SJCRH30 (cell line): ENCODE measurements at regions not wholly inside any gene's neighbourhood (a gene's known extent, or its start where the extent isn't known, plus 50 kb on each side); places are given as distances from the start of the nearest gene placed in this dataset.

Experiments used
- DNase-seq, 2 experiments: peaks; one replicate each; pipeline ENCODE4 v3.0.0-alpha.2; 2015 to 2020
- H3K27ac ChIP-seq: fragments of 250-450 bp; sonication (Bioruptor Pico); 2 replicates; pipeline ENCODE4 v1.5.1; 2020; ENCODE audit warnings: mild to moderate bottlenecking, moderate library complexity
- H3K27me3 ChIP-seq: fragments of 250-450 bp; sonication (Bioruptor Pico); 2 replicates; pipeline ENCODE4 v1.5.1; 2020; ENCODE audit warnings: mild to moderate bottlenecking, moderate library complexity
- H3K36me3 ChIP-seq: fragments of 250-450 bp; sonication (Bioruptor Pico); 2 replicates; pipeline ENCODE4 v1.5.1; 2020; ENCODE audit warnings: mild to moderate bottlenecking, moderate library complexity
- H3K4me1 ChIP-seq: fragments of 250-450 bp; sonication (Bioruptor Pico); 2 replicates; pipeline ENCODE4 v1.5.1; 2020; ENCODE audit warnings: mild to moderate bottlenecking, moderate library complexity
- H3K4me3 ChIP-seq: fragments of 250-450 bp; sonication (Bioruptor Pico); 2 replicates; pipeline ENCODE4 v1.5.1; 2020; ENCODE audit warnings: mild to moderate bottlenecking, moderate library complexity
- H3K9me3 ChIP-seq: fragments of 250-450 bp; sonication (Bioruptor Pico); replicated peaks from 2 replicates; pipeline ENCODE4 v1.5.1; 2020; ENCODE audit warnings: mild to moderate bottlenecking, moderate library complexity

DNA sequence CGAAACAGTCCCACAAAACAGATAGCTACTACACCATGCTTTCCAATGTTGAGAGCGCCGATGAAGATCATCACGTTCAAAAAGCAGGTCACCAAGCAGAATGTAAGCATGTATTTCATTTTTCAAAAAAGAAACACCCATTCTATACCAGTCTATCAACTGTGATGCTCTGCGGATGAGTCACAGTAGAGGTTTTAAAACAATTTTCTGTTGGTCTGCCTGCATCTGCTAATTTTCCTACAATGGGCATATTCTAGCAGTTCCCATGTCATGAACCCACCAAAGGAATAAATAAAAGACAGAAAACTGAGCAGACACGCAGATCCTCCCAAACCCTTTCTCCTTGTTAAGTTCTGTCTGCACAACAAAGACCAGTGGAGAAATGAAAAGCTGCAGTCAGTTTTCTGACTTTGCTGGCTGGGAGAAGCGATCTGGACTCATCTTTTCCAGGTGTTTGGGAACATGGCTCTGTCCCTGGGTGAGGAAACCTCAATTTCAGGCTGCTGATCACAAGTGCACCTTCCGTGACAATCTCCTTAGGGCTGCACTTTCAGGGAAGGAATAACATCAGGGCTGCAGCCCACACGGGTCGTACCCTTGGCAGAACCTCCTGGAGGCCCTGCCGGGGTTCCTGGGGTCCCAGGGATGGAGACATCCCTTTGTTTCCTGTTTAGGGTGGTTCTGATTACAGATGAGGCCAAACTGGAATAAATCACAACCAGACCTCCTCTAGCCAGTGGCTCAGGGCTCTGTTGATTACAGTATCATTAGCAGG is 200.1 kb downstream of the BMP7 start:
- Histone ChIP-seq H3K36me3 (no peaks in the 10 kb centered on the region), H3K4me3 (no peak overlapping the region), H3K27me3 (peaks cover 48% of the 10 kb centered on the region), H3K4me1 (peaks cover 14% of the 10 kb centered on the region), H3K9me3 (no peaks in the 10 kb centered on the region), H3K27ac (no peak overlapping the region)
- no peak for DNase-seq

DNA sequence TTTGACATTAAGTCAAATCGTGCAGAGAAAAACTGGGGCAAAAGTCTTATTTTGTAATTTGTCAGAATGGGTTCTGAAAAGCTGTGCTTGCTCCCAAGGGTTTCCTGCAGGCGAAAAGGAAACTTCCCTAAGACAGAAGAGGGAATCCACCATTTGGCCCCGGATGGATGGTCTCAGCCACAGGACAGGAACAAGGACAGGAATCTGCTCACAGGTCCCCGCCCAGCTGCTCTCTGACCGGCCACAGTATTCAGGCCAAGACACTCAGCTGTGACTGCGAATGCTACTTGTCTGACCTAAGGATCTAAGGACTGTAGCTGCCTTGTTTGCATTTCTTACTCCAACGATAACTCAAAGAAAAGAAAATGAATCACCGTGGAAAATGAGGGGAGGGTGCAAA is 197.0 kb downstream of the BMP7 start:
- peaks cover 48% of the 10 kb centered on the region for H3K27me3 ChIP-seq
- no peaks in the 10 kb centered on the region for H3K9me3 ChIP-seq
- H3K4me1 ChIP-seq = peaks cover 14% of the 10 kb centered on the region
- no peak overlapping the region for H3K27ac ChIP-seq
- H3K36me3 ChIP-seq = no peaks in the 10 kb centered on the region
- no peak for DNase-seq
- no peak overlapping the region for H3K4me3 ChIP-seq

DNA sequence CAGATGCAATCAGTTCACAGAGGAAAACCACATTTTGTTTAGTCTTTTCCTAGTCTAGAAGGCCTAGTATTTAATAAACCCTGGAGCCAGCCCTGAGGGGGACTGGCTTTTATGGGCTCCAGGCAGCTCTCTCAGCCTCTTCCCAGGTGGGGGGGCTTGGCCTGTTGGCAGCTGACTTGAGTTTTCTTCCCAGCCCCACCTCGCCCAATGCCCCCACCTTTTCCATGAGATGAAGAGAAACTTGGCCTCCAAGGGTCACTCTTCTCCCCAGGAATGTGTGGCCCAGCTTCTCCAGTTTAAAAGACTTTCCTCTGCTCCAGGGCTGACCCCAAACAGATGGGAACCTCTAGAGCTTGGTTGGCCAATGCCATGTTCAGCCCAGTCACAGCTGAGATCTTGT is 196.1 kb downstream of the BMP7 start:
- no peak for DNase-seq
- H3K9me3 ChIP-seq = no peaks in the 10 kb centered on the region
- peaks cover 43% of the 10 kb centered on the region for H3K27me3 ChIP-seq
- no peak overlapping the region for H3K4me3 ChIP-seq
- peaks cover 12% of the 10 kb centered on the region for H3K4me1 ChIP-seq
- H3K27ac ChIP-seq = no peak overlapping the region
- no peaks in the 10 kb centered on the region for H3K36me3 ChIP-seq

- no peak overlapping the region for H3K4me3 ChIP-seq
- no peak overlapping the region for H3K27ac ChIP-seq
- peaks cover 2% of the 10 kb centered on the region for H3K4me1 ChIP-seq
- H3K27me3 ChIP-seq = peaks cover 41% of the 10 kb centered on the region
- no peak for DNase-seq
- no peaks in the 10 kb centered on the region for H3K9me3 ChIP-seq
- H3K36me3 ChIP-seq = no peaks in the 10 kb centered on the region
Observed at GRCh38 chr20:57071283-57071731, 195.1 kb downstream of the BMP7 start.

DNA sequence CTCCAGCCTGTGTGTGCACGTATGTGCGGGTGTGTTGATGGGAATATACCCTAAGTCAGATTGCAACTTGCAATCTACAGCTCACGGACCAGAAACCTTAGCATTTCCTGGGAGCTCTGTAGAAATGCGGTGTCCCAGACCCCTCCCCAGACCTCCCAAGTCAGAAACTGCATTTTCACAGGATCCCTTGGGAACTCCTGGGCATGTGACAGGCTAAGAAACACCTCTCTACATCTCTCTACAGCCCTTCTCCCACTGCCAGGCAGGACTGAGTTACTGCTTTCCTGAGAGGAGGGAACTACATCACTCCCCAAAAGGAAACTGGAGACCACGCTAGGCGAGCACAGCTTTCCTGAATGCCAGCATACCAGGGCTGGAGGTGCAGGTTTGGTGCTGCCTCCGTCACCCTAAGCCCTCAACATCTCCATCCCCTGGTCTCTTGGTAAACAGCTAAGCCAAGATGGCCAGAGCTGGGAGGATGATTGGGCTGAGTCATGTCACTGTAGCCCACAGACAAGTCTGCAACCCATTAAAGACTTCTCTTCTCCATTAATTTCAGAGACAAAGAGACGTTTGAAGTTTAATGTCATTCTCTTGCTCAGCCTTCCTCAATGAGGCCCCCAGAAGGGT is 194.4 kb downstream of the BMP7 start:
- H3K4me1 ChIP-seq = no peaks in the 10 kb centered on the region
- H3K36me3 ChIP-seq = no peaks in the 10 kb centered on the region
- no peaks in the 10 kb centered on the region for H3K9me3 ChIP-seq
- no peak overlapping the region for H3K27ac ChIP-seq
- DNase-seq = no peak
- no peak overlapping the region for H3K4me3 ChIP-seq
- H3K27me3 ChIP-seq = peaks cover 33% of the 10 kb centered on the region

DNA sequence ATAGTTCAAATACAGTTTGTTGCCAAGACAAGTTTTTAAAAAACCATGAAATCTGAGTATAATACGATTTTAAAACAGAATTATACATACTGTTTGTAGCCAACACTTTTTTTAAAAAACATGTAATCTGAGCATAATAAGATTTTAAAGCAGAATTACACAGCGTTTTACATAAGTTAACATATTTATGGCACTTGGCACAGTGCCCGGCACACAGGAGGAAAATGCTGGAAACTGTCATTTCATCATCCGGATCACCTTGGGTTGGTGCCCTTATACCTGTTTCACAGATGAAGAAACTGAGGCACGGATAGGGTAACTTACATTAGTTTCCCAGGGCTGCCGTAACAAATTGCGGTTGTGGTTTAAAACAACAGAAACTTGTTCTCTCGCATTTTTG is 193.0 kb downstream of the BMP7 start:
- Histone ChIP-seq H3K36me3 (no peaks in the 10 kb centered on the region), H3K4me3 (no peak overlapping the region), H3K27ac (no peak overlapping the region), H3K27me3 (peaks cover 28% of the 10 kb centered on the region), H3K9me3 (no peaks in the 10 kb centered on the region; the same call in 1 of the 2 replicates), H3K4me1 (no peaks in the 10 kb centered on the region)
- no peak for DNase-seq

- Histone ChIP-seq H3K27me3 (peaks cover 28% of the 10 kb centered on the region), H3K9me3 (no peaks in the 10 kb centered on the region; the same call in 1 of the 2 replicates), H3K36me3 (no peaks in the 10 kb centered on the region), H3K4me1 (no peaks in the 10 kb centered on the region), H3K4me3 (no peak overlapping the region), H3K27ac (no peak overlapping the region)
- no peak for DNase-seq
Observed at GRCh38 chr20:57074386-57074785, 192.1 kb downstream of the BMP7 start.

DNA sequence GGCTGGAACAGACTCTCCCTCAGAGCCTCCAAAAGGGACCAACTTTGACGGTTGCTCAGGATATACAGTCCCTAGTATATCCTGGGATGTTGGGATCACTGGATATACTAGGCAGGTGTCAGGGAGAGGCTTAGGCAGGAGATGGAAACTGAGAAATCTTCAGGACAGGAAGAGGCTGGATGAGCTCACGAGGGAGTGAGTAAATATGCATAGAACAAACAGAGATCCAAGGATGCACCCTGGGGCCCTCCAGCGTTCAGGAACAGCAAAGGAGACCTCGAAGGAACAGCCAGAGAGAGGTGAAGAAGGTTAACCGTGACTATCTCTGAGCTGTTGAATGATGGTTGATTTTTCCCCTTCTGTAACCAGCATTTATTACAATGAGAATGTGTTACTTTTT is 191.3 kb downstream of the BMP7 start:
- no peak overlapping the region for H3K27ac ChIP-seq
- no peaks in the 10 kb centered on the region for H3K4me1 ChIP-seq
- no peak overlapping the region for H3K4me3 ChIP-seq
- H3K27me3 ChIP-seq = peaks cover 24% of the 10 kb centered on the region
- H3K9me3 ChIP-seq = no peaks in the 10 kb centered on the region; the same call in 1 of the 2 replicates
- H3K36me3 ChIP-seq = no peaks in the 10 kb centered on the region
- DNase-seq = no peak

GRCh38 chr20:57075603-57076002 is 190.8 kb downstream of the BMP7 start:
- no peaks in the 10 kb centered on the region for H3K4me1 ChIP-seq
- DNase-seq = no peak

GRCh38 chr20:57076152-57076652 is 190.2 kb downstream of the BMP7 start:
- no peaks in the 10 kb centered on the region for H3K36me3 ChIP-seq
- no peak overlapping the region for H3K4me3 ChIP-seq
- H3K9me3 ChIP-seq = no peaks in the 10 kb centered on the region; the same call in 1 of the 2 replicates
- no peaks in the 10 kb centered on the region for H3K4me1 ChIP-seq
- H3K27me3 ChIP-seq = peaks cover 15% of the 10 kb centered on the region
- H3K27ac ChIP-seq = no peak overlapping the region
- no peak for DNase-seq

More at GRCh38 chr20:57075603-57076002, 190.8 kb downstream of the BMP7 start:
- Histone ChIP-seq H3K4me3 (no peak overlapping the region), H3K36me3 (no peaks in the 10 kb centered on the region), H3K27ac (no peak overlapping the region), H3K27me3 (peaks cover 21% of the 10 kb centered on the region), H3K9me3 (no peaks in the 10 kb centered on the region; the same call in 1 of the 2 replicates)

DNA sequence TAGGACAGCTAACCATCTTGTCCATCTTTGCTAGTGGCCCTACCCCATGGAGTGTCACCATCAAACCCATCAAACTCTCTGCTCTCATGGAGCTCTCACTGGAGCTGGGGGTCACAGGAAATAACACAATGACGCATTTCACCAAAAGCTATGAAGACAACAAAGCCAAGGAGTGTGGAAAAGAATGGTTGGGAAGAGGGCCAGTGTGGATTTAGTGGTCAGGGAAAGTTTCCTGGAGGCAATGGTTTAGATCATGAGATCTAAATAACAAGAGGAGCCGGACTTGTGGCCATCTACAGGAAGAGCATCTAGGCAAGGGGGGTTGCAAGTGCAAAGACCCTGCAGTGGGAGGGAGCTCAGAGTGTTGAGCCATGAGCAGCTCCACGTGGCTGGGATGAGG is 189.5 kb downstream of the BMP7 start:
- Histone ChIP-seq H3K36me3 (no peaks in the 10 kb centered on the region), H3K27me3 (peaks cover 8% of the 10 kb centered on the region), H3K27ac (no peak overlapping the region), H3K9me3 (no peaks in the 10 kb centered on the region; the same call in 1 of the 2 replicates), H3K4me3 (no peak overlapping the region), H3K4me1 (no peaks in the 10 kb centered on the region)
- DNase-seq = no peak

GRCh38 chr20:57078116-57078515 is 188.3 kb downstream of the BMP7 start:
- H3K9me3 ChIP-seq = no peaks in the 10 kb centered on the region; the same call in 1 of the 2 replicates
- no peak overlapping the region for H3K27ac ChIP-seq
- no peak for DNase-seq

DNA sequence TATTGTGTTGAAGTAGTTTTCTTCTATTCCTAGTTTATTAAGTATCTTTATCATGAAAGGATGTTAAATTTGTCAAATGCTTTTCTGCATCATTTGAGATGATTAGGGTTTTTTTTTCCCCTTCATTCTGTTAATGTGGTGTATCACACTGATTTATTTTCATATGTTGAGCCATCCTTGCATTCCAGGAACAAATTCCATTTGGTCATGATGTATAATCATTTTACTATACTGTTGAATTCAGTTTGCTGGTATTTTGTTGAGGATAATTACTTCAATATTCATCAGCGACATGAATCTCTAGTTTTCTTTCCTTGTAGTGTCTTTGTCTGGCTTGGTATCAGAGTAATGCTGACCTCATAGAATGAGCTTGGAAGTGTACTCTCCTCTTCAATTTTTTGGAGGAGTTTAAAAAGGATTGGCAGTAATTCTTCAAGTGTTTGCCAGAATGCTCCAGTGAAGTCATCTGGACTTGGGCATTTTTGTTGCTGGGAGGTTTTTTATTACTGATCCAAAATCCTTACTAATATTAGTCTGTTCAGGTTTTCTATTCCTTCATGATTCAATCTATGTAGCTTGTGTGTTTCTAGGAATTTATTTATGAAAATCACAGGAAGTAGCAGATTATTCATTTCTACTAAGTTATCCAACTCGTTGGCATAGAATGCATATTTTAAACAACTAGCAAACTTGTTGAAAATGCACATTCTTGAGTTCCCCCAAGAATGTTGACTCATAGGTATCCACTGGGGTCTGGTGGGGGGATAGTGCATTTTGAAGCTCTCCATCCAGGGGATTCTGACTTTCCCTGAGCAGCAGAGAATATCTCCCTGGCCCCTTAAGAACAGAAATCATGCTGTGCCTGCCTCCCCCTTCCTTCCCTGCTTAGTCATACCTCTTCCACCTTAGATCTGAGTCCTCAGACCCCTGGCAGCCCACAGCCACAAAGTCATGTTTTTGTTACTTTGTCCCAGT is 187.1 kb downstream of the BMP7 start:
- no peak overlapping the region for H3K4me3 ChIP-seq
- no peaks in the 10 kb centered on the region for H3K36me3 ChIP-seq
- no peaks in the 10 kb centered on the region for H3K27me3 ChIP-seq
- H3K9me3 ChIP-seq = no peaks in the 10 kb centered on the region; the same call in 1 of the 2 replicates
- no peaks in the 10 kb centered on the region for H3K4me1 ChIP-seq
- no peak for DNase-seq
- no peak overlapping the region for H3K27ac ChIP-seq

More at GRCh38 chr20:57078116-57078515, 188.3 kb downstream of the BMP7 start:
- no peaks in the 10 kb centered on the region for H3K4me1 ChIP-seq
- no peaks in the 10 kb centered on the region for H3K36me3 ChIP-seq
- H3K27me3 ChIP-seq = no peaks in the 10 kb centered on the region
- H3K4me3 ChIP-seq = no peak overlapping the region

DNA sequence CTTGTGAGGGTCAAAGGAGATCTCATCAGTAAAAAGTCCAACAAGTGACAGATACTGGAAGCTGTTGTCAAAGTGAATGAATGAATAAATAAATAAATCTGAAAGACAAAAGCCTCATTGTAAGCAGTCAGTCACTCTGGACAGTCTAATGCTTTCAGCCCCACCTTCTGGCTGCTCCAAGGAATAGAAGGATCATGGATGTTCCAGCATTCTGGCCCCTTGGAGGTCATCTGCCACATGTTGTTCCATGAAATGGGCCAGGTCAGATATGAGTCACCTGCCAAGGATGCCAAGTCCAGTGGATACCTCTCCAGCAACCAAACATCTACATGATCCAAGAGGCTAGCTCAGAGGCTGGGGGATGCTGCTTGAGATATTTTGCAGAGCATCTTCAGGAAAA is 185.6 kb downstream of the BMP7 start:
- H3K27me3 ChIP-seq = no peaks in the 10 kb centered on the region
- no peak overlapping the region for H3K27ac ChIP-seq
- DNase-seq = no peak
- no peaks in the 10 kb centered on the region for H3K36me3 ChIP-seq
- H3K4me3 ChIP-seq = no peak overlapping the region
- no peaks in the 10 kb centered on the region; the same call in 1 of the 2 replicates for H3K9me3 ChIP-seq
- no peaks in the 10 kb centered on the region for H3K4me1 ChIP-seq
